Gastrocnemius medialis (tissue), 4 donors: ENCODE measurements at regions not wholly inside any gene's neighbourhood (a gene's known extent, or its start where the extent isn't known, plus 50 kb on each side); places are given as distances from the start of the nearest gene placed in this dataset.

ENCODE experiments used
- ATAC-seq, 2 donors: fragments of 150-250 bp; one replicate each; pipeline ENCODE4 v1.9.1; 2016
- DNase-seq, 2 donors: peaks; one replicate each; pipeline ENCODE4 v3.0.0-alpha.2; 2019
- H3K27ac ChIP-seq, 4 donors: fragments of 200-600 bp; sonication (generic); 1 replicate in 1 of 4; 2 replicates in 3 of 4; pipeline ENCODE4 v1.5.1; 2016 to 2018; ENCODE audit warnings: mild to moderate bottlenecking in 2 of 4, moderate library complexity in 1 of 4
- H3K27me3 ChIP-seq, 3 donors: fragments of 200-600 bp; sonication (generic) in 2 of 3; 1 replicate in 1 of 3; 2 replicates in 2 of 3; pipeline versions ENCODE4 v1.5.1 to v1.6.0; 2016 to 2019; ENCODE audit warnings: mild to moderate bottlenecking in 1 of 3, moderate library complexity in 1 of 3
- H3K36me3 ChIP-seq, 2 donors: fragments of 200-600 bp; sonication (generic) in 1 of 2; one replicate each; pipeline ENCODE4 v1.5.1; 2017 to 2018
- H3K4me1 ChIP-seq, 2 donors: fragments of 200-600 bp; sonication (generic) in 1 of 2; one replicate each; pipeline ENCODE4 v1.5.1; 2016 to 2017; ENCODE audit warnings: mild to moderate bottlenecking in 2 of 2
- H3K4me3 ChIP-seq, 4 donors: fragments of 200-600 bp; sonication (generic) in 3 of 4; 1 replicate in 1 of 4; 2 replicates in 3 of 4; pipeline ENCODE4 v1.5.1; 2016 to 2019; ENCODE audit warnings: mild to moderate bottlenecking in 2 of 4
- H3K9me3 ChIP-seq, 3 donors: fragments of 200-600 bp; sonication (generic) in 2 of 3; 1 replicate in 1 of 3; 2 replicates in 2 of 3; pipeline ENCODE4 v1.5.1; 2016 to 2019
- CTCF ChIP-seq, 5 experiments: fragments of 450-650 bp in 3 of 5; fragments of 200-600 bp in 2 of 5; sonication (generic) in 2 of 5; IDR thresholded peaks in 4 of 5; conservative IDR thresholded peaks in 1 of 5; 1 replicate in 4 of 5; 2 replicates in 1 of 5; pipeline ENCODE4 v1.5.1; 2016 to 2019; ENCODE audit warnings: antibody characterized with exemption in 5 of 5, mild to moderate bottlenecking in 3 of 5, moderate library complexity in 3 of 5
- POLR2A ChIP-seq, 2 donors: fragments of 450-650 bp; IDR thresholded peaks; one replicate each; pipeline ENCODE4 v1.6.1; 2017; ENCODE audit warnings: antibody characterized with exemption in 2 of 2, mild to moderate bottlenecking in 2 of 2, moderate library complexity in 2 of 2
- in situ Hi-C, 4 donors: fragments of 200-750 bp; cut with MboI; loops; one replicate each; pipeline versions ENCODE4 v1.15.0 to v1.8.0; 2017; ENCODE audit warnings: low sequenced_read_pairs in 4 of 4
- intact Hi-C: fragments of 100-400 bp; cut with DNase I; formaldehyde crosslinking; loops from one replicate; pipeline ENCODE4 v1.15.1; 2023; ENCODE audit warnings: low total_unique reads

- in situ Hi-C loops (no loop called here), intact Hi-C loops (no loop called here)
- Histone ChIP-seq H3K4me3 (no peak overlapping the region), H3K27me3 (no peaks in the 10 kb centered on the region), H3K4me1 (no peaks in the 10 kb centered on the region), H3K9me3 (no peaks in the 10 kb centered on the region), H3K36me3 (no peaks in the 10 kb centered on the region), H3K27ac (no peak overlapping the region)
- ATAC-seq (no peak), DNase-seq (no peak)
- TF ChIP-seq POLR2A (IDR thresholded peaks at IDR 0.05) (no peak), CTCF (IDR thresholded peaks at IDR 0.05 in 4 of 5, conservative IDR thresholded peaks at IDR 0.05 in 1 of 5) (no peak)
Measured at GRCh38 chr9:81756561-81756960, 67.2 kb upstream of the TLE1 start.

- Histone ChIP-seq H3K36me3 (no peaks in the 10 kb centered on the region), H3K27ac (no peak overlapping the region), H3K27me3 (no peaks in the 10 kb centered on the region), H3K4me3 (no peak overlapping the region), H3K9me3 (no peaks in the 10 kb centered on the region), H3K4me1 (no peaks in the 10 kb centered on the region)
- TF ChIP-seq CTCF (IDR thresholded peaks at IDR 0.05 in 4 of 5, conservative IDR thresholded peaks at IDR 0.05 in 1 of 5) = no peak
- no peak for TF ChIP-seq POLR2A (IDR thresholded peaks at IDR 0.05)
- DNase-seq (no peak), ATAC-seq (no peak)
- intact Hi-C loops (no loop called here), in situ Hi-C loops (no loop called here)
Measured at GRCh38 chr9:81758123-81758797, 68.9 kb upstream of the TLE1 start.

- no peak overlapping the region for H3K4me3 ChIP-seq
- intact Hi-C loops = no loop called here
- H3K27ac ChIP-seq = no peak overlapping the region
- DNase-seq = no peak
- no peak for ATAC-seq
- no peaks in the 10 kb centered on the region for H3K9me3 ChIP-seq
- no peaks in the 10 kb centered on the region for H3K4me1 ChIP-seq
- H3K36me3 ChIP-seq = no peaks in the 10 kb centered on the region
- TF ChIP-seq POLR2A (IDR thresholded peaks at IDR 0.05) (no peak), CTCF (IDR thresholded peaks at IDR 0.05 in 4 of 5, conservative IDR thresholded peaks at IDR 0.05 in 1 of 5) (no peak)
- no peaks in the 10 kb centered on the region for H3K27me3 ChIP-seq
- in situ Hi-C loops = no loop called here
Measured at GRCh38 chr9:81759680-81760215, 70.4 kb upstream of the TLE1 start.

GRCh38 chr9:81767921-81768320, 78.6 kb upstream of the TLE1 start:
- in situ Hi-C loops (no loop called here), intact Hi-C loops (no loop called here)
- no peak overlapping the region for H3K27ac ChIP-seq
- no peak for TF ChIP-seq POLR2A (IDR thresholded peaks at IDR 0.05)
- TF ChIP-seq CTCF (IDR thresholded peaks at IDR 0.05 in 4 of 5, conservative IDR thresholded peaks at IDR 0.05 in 1 of 5) = no peak
- H3K4me3 ChIP-seq = no peak overlapping the region
- no peaks in the 10 kb centered on the region for H3K9me3 ChIP-seq
- no peaks in the 10 kb centered on the region for H3K27me3 ChIP-seq
- no peak for DNase-seq
- H3K36me3 ChIP-seq = no peaks in the 10 kb centered on the region
- no peak for ATAC-seq
- H3K4me1 ChIP-seq = no peaks in the 10 kb centered on the region

GRCh38 chr9:81771571-81771970, 82.2 kb upstream of the TLE1 start:
- intact Hi-C loops (no loop called here), in situ Hi-C loops (no loop called here)
- H3K9me3 ChIP-seq = no peaks in the 10 kb centered on the region
- no peaks in the 10 kb centered on the region for H3K36me3 ChIP-seq
- H3K4me3 ChIP-seq = no peak overlapping the region
- no peaks in the 10 kb centered on the region for H3K27me3 ChIP-seq
- no peak overlapping the region for H3K27ac ChIP-seq
- DNase-seq (no peak), ATAC-seq (no peak)
- H3K4me1 ChIP-seq = no peaks in the 10 kb centered on the region
- TF ChIP-seq POLR2A (IDR thresholded peaks at IDR 0.05) (no peak), CTCF (IDR thresholded peaks at IDR 0.05 in 4 of 5, conservative IDR thresholded peaks at IDR 0.05 in 1 of 5) (no peak)
